ENCODE measurements at regions not wholly inside any gene's neighbourhood (a gene's known extent, or its start where the extent isn't known, plus 50 kb on each side); places are given as distances from the start of the nearest gene placed in this dataset.

DNA sequence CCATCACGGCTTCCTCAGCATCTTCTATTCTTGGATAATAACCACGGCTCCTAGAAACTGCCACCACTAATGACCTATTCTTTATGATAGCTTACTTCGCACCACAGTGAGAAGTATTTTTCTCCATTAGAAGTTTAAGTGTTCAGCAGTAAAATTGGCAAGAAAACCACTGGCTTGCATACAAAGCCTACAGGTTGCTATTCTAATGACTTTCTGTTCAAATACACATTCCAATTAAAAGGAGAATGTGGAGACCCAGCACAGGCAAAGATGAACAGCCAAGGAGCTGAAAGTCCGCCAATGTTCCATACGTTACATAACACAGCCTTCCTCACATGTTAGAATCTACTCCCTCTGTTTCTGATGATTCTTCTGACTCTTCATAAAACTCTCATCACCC, 875.0 kb upstream of the PRKX start:
- ATAC-seq (ENCODE audit: low FRiP score) = no peak
- TF ChIP-seq, protein P1, sequence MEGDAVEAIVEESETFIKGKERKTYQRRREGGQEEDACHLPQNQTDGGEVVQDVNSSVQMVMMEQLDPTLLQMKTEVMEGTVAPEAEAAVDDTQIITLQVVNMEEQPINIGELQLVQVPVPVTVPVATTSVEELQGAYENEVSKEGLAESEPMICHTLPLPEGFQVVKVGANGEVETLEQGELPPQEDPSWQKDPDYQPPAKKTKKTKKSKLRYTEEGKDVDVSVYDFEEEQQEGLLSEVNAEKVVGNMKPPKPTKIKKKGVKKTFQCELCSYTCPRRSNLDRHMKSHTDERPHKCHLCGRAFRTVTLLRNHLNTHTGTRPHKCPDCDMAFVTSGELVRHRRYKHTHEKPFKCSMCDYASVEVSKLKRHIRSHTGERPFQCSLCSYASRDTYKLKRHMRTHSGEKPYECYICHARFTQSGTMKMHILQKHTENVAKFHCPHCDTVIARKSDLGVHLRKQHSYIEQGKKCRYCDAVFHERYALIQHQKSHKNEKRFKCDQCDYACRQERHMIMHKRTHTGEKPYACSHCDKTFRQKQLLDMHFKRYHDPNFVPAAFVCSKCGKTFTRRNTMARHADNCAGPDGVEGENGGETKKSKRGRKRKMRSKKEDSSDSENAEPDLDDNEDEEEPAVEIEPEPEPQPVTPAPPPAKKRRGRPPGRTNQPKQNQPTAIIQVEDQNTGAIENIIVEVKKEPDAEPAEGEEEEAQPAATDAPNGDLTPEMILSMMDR (IDR thresholded peaks at IDR 0.05) = no peak
- no peak for DNase-seq (ENCODE audit: low spot score)

DNA sequence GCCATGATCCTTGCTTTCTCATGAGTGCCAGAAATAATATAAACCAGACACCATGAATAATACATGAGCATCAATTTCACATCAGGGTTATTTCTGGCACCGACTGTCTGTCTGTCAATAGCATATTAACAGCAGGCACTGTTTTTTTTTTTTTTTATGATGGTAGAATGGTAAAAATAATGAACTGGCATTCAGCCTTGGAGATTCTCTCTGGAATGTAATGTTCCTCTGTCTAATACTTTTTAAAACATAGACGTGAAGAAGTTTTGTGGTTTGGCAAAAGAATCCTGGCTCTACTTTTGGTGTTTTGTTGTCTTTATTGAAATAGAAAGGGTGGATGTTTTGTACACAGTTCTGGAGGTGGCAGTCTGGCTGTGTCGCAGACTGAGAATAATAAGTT, 874.6 kb upstream of the PRKX start:
- TF ChIP-seq, protein P1 (IDR thresholded peaks at IDR 0.05) = no peak
- DNase-seq (ENCODE audit: low spot score) (no peak), ATAC-seq (ENCODE audit: low FRiP score) (no peak)

DNA sequence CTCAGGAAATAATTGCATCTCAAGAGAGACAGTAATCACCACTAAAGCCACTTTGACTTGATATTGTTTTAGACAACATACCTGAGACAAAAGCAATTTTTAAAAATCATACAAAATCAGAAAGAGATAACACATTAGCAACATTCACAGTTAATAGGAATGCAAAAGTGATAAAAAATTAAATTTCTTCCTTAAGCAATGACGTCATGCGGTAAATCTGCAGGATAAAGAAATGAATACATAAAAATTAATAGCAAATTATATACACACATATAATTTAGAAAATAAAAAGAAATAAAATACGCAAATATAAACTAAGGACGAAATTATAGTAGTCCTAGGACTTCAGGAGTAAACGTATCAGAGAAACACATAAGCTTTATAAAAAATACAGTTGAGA, 866.5 kb upstream of the PRKX start:
- TF ChIP-seq, protein P1 (IDR thresholded peaks at IDR 0.05) = no peak
- no peak for DNase-seq (ENCODE audit: low spot score)
- no peak for ATAC-seq (ENCODE audit: low FRiP score)

DNA sequence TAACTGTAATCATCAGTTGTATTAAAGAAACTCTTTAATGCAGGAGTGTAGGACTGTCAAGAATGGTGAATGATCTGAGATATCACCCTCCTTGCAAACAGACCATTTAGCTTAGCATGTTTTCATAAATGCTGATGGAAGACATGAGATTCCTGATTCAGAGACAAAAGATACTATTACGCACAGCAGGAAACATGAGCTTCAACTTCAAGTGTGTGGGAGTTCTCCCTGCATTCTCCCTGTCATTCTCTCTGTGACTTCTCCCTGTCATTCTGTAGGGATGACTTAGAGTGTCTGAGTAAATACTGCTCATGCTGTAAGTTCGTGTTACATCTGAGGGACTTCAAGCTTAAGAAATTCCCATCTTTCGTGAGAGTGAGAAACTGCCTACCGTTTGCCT, 866.0 kb upstream of the PRKX start:
- ATAC-seq (ENCODE audit: low FRiP score) (no peak), DNase-seq (ENCODE audit: low spot score) (no peak)
- TF ChIP-seq, protein P1 (IDR thresholded peaks at IDR 0.05) = no peak

DNA sequence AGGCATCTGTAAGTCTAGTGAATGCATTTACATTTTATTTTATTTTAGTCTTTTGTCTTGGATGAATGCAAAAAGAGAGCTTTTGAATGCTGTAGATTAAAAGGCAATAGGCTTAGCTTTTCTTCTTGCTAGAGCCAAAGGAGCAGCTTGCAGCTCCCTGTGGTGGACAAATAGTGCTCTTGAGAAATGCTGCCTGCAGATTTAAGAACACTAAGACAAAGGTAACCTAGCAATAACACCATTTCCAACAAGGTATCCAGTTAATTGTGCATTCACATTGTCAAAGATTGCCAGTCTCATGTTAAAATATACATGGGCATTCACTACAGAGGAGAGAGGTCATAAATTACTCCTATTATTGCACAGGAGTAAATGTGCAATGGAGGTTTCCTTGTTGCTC, 859.2 kb upstream of the PRKX start:
- no peak for DNase-seq (ENCODE audit: low spot score)
- TF ChIP-seq, protein P1 (IDR thresholded peaks at IDR 0.05) = no peak
- ATAC-seq (ENCODE audit: low FRiP score) = no peak

DNA sequence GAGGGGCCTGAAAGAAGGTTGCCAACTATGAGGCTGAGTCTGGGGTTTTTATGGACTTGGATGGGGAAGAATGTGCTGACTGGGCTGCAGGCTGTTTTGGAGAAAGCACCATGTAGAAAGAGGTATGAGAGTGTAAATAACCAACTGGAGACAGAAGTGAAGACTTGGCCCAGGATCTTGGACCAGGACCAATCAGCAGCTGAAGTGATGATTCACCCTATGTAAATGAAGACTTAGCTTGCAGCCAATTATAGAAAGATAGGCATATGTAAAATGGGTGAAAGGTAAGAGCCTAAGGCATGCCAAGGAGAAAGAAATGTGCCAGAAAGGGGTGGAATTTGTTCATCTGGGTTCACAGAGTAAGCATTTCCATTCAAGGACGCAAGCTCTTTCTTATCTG, 856.7 kb upstream of the PRKX start:
- DNase-seq (ENCODE audit: low spot score) = no peak
- TF ChIP-seq, protein P1 (IDR thresholded peaks at IDR 0.05) = no peak
- ATAC-seq (ENCODE audit: low FRiP score) = no peak

DNA sequence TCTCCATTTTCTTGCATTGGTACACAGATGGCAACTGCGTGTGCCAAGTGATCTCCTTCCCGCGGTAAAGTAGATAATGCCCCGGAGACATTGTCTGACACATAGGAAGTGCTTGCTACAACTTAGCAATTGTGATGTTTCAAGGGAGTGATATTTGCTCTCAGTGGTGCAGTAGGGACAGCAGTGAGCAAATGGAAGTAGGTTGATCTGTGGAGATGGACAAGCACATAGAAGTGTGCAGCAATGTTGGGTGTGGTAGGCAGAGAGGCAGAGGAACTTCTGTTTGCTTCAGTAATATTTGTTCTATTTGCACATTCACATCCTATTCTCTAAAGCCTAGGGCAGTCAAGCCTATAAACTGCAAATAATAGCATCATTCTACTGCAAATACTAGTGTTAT, 846.7 kb upstream of the PRKX start:
- no peak for DNase-seq (ENCODE audit: low spot score)
- TF ChIP-seq, protein P1 (IDR thresholded peaks at IDR 0.05) = no peak
- no peak for ATAC-seq (ENCODE audit: low FRiP score)
